ENCODE measurements at regions not wholly inside any gene's neighbourhood (a gene's known extent, or its start where the extent isn't known, plus 50 kb on each side); places are given as distances from the start of the nearest gene placed in this dataset.

GRCh38 chr2:106653465-106653864 is 166.3 kb downstream of the CD8B2 start:
- Histone ChIP-seq H3K27ac (no peak overlapping the region), H3K36me3 (replicated peaks in 1 of 2) (no peaks in the 10 kb centered on the region), H3K27me3 (no peaks in the 10 kb centered on the region), H3K4me1 (replicated peaks in 1 of 2) (no peaks in the 10 kb centered on the region), H3K4me3 (no peak overlapping the region), H3K9me3 (replicated peaks in 1 of 3) (no peaks in the 10 kb centered on the region)
- no peak for TF ChIP-seq POLR2A (IDR thresholded peaks at IDR 0.05)
- TF ChIP-seq CTCF (IDR thresholded peaks at IDR 0.05) = no peak
- intact Hi-C loops (cut with DNase I) = no loop called here
- DNase-seq = no peak
- 79 to 87% (median 84%) methylated on average over 6 of the region's 6 CpGs for WGBS, 4 donors

GRCh38 chr2:106658616-106659015 is 171.5 kb downstream of the CD8B2 start:
- Histone ChIP-seq H3K4me1 (replicated peaks in 1 of 2) (no peaks in the 10 kb centered on the region), H3K36me3 (replicated peaks in 1 of 2) (no peaks in the 10 kb centered on the region), H3K9me3 (replicated peaks in 1 of 3) (no peaks in the 10 kb centered on the region), H3K4me3 (no peak overlapping the region), H3K27me3 (no peaks in the 10 kb centered on the region), H3K27ac (no peak overlapping the region)
- DNase-seq = no peak
- 72 to 86% (median 80%) methylated on average over 4 of the region's 4 CpGs for WGBS, 4 donors
- intact Hi-C loops (cut with DNase I) = no loop called here
- TF ChIP-seq CTCF (IDR thresholded peaks at IDR 0.05) (no peak), POLR2A (IDR thresholded peaks at IDR 0.05) (no peak)

- no peak for DNase-seq
- Histone ChIP-seq H3K9me3 (replicated peaks in 1 of 3) (no peaks in the 10 kb centered on the region), H3K27me3 (no peaks in the 10 kb centered on the region), H3K36me3 (replicated peaks in 1 of 2) (no peaks in the 10 kb centered on the region), H3K27ac (no peak overlapping the region), H3K4me3 (no peak overlapping the region), H3K4me1 (replicated peaks in 1 of 2) (no peaks in the 10 kb centered on the region)
- intact Hi-C loops (cut with DNase I) = no loop called here
- WGBS, 4 donors = 48 to 72% (median 54%) methylated on average over 3 of the region's 3 CpGs
- TF ChIP-seq POLR2A (IDR thresholded peaks at IDR 0.05) = no peak
- TF ChIP-seq CTCF (IDR thresholded peaks at IDR 0.05) = no peak
Observed at GRCh38 chr2:106664669-106665068, 177.5 kb downstream of the CD8B2 start.

- Histone ChIP-seq H3K4me1 (replicated peaks in 1 of 2) (no peaks in the 10 kb centered on the region), H3K27me3 (no peaks in the 10 kb centered on the region), H3K36me3 (replicated peaks in 1 of 2) (no peaks in the 10 kb centered on the region), H3K27ac (no peak overlapping the region), H3K4me3 (no peak overlapping the region), H3K9me3 (replicated peaks in 1 of 3) (no peaks in the 10 kb centered on the region)
- no peak for TF ChIP-seq CTCF (IDR thresholded peaks at IDR 0.05)
- TF ChIP-seq POLR2A (IDR thresholded peaks at IDR 0.05) = no peak
- WGBS, 4 donors = 87 to 95% (median 92%) methylated on average over 2 of the region's 2 CpGs
- DNase-seq = no peak
- intact Hi-C loops (cut with DNase I) = no loop called here
Observed at GRCh38 chr2:106667478-106668070, 180.4 kb downstream of the CD8B2 start.
